Activated CD4-positive, alpha-beta T cell treated with anti-CD3 and anti-CD28 coated beads, Interleukin-10, Interleukin-2, amounts not matched to agents 100 ng/mL and 50 ng/mL, durations not matched to agents 16 hours and 8 hours (primary cell): ENCODE measurements at regions not wholly inside any gene's neighbourhood (a gene's known extent, or its start where the extent isn't known, plus 50 kb on each side); places are given as distances from the start of the nearest gene placed in this dataset.

Source experiments
- DNase-seq: peaks from one replicate; pipeline ENCODE4 v3.0.0-alpha.2; 2020

GRCh38 chr15:75136118-75136517, 65.6 kb upstream of the C15orf39 start:
- DNase-seq: no peak

- no peak for DNase-seq
Measured at GRCh38 chr15:75136758-75137157, 64.9 kb upstream of the C15orf39 start.

GRCh38 chr15:75138016-75138999, 63.4 kb upstream of the C15orf39 start:
- no peak for DNase-seq

- DNase-seq: no peak
Measured at GRCh38 chr15:75140080-75140879, 61.4 kb upstream of the C15orf39 start.

GRCh38 chr15:75142499-75142898, 59.2 kb upstream of the C15orf39 start:
- no peak for DNase-seq

GRCh38 chr15:75143738-75144334, 57.8 kb upstream of the C15orf39 start:
- no peak for DNase-seq

GRCh38 chr15:75145027-75145841, 56.4 kb upstream of the C15orf39 start:
- no peak for DNase-seq

GRCh38 chr15:75148280-75148679, 53.4 kb upstream of the C15orf39 start:
- DNase-seq: no peak

- DNase-seq: no peak
Measured at GRCh38 chr15:75149867-75150709, 51.6 kb upstream of the C15orf39 start.

- DNase-seq: no peak
Measured at GRCh38 chr15:75151214-75152128, 50.2 kb upstream of the C15orf39 start.
